Endothelial cell of hepatic sinusoid (primary cell): ENCODE measurements at regions not wholly inside any gene's neighbourhood (a gene's known extent, or its start where the extent isn't known, plus 50 kb on each side); places are given as distances from the start of the nearest gene placed in this dataset.
"Not testable (repeated sequence)": the region's sequence is repeated elsewhere in the genome, so short reads cannot be mapped to it uniquely, and the experiment has no call there.

Experiments
- in situ Hi-C: cut with HindIII; loops from 2 replicates; pipeline ENCODE4 v1.10.0; 2017; ENCODE audit warnings: low sequenced_read_pairs

DNA sequence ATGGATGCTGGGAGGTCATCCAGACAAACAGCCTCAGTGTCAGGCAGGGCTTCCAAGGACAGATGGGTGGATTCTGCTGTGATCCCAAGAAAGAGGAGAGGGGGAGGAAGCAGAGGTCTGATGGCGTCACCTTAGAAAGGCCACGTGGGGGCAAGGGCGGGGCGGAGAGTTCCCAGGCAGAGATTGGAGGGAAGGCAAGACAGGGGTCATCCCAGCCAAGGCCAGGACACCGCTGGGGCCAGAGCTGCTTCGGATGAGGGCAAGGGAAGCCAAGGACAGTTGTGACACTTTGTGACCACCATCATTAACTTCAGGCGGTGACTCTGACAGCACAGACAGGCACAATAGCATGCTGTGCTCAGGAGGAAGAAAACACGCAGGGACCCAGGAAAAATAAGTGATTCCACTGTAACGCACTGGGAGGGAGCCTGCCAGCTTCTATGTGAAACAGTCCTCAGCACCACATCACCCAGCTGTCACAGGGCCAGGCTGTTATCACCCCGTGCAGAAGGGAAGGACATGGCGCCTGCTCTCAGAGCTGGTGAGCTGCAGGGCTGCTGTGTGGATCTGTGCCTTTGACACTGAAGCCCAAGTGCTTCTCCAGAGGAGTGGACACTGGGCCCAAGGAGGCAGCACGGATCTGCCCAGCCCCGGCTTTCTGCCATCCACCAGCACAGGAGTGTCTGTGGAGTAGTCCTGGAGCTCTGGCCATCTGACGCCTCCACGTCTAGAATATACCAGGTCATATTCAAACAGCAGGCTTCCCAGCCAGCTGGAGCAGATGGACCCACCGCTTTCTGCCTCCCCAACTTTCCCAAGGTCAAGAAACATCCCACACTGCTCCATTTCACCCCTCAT is 204.1 kb downstream of the NDUFA10 start:
- in situ Hi-C loops, result no loop called here

DNA sequence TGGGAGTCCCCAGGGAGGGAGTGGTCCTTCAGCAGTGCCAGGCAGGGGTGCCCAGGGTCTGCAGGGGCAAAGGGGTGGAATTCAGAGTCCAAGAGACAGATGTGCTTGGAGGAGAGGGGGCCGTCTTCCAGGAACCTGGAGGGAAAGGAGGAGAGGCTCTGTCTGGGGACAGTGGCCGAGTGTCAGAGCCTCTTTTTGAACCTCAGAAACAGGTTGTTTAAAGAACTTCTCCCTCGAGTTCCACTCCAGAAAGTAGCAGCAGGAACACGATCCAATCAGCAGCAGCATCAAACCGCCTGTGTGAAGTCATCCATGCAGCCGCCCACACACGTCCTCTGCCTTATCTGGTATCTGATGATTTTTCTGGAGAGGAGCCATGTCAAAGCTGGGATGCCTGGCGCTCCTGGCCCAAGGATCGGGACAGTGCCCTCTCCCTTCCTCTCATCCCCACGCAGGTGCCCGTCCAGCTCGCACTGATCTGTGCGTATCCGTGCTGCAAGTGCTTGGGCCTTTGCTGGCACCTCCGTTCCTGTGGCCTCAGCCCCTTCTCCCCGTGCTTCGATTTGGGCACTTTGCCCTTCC is 205.1 kb downstream of the NDUFA10 start:
- in situ Hi-C loops, result no loop called here

DNA sequence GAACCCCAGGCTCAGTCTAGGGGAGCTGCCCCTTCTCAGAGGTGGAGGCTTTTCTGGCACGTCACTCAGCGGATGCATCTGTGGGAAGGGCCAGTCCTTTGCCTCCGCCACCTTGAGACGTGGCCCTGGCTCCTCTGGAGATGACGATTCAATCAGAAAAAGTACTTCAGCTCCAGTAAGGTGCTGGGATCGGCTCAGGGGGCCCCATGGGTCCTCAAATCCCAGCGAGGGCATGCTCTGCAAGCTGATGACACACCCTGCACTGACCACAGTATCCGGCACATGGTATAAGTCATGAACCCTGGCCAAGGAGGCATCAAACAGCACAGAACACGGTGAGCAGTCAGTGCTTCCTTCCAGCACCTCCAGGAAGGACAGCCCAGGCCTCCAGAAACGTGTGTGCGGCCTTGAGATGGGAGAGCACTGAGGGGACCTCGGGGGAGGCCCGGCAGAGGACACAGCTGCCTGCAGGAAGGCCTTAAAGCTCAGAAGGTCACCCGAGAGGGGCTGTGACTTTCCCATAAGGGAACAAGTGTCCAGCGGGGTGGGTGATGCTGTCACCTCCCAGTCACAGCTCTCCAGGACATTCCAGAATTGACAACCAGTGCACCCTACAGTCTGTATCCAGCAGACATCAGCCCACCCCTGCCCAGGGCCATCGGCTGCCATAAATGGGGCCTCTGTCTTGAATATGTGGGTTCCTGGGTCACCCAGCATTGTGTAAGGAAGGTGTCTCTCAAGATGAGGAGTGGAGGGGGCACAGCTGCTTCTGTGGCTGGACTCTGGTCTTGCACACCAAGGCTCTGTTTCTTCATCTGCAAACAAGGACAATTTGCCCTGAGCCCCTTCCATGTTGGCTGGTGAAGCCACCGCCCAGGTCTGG is 205.8 kb downstream of the NDUFA10 start:
- in situ Hi-C loops, result no loop called here

DNA sequence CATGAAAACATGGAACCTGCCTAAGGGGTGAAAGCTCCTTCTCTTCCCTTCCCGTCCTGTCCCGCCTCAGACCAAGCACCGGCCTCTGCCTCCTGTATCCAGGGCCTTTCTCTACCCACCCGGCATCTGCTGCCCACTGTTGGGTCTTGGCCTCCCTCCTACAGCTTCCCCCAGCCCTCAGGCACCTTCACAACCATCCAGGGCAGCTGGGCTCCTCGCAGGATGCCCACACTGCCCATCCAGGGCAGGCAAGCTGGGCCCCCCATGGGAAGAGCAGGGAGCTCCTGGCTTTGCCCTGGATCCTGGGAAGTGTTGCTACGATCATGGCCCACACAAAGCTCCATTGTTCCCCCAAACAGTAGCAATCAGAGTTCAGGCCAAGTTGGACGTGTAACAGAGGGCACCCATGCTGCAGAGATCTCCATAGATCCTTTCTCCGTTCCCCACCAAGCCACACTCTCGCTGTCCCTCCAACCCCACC is 206.6 kb downstream of the NDUFA10 start:
- in situ Hi-C loops, result no loop called here

DNA sequence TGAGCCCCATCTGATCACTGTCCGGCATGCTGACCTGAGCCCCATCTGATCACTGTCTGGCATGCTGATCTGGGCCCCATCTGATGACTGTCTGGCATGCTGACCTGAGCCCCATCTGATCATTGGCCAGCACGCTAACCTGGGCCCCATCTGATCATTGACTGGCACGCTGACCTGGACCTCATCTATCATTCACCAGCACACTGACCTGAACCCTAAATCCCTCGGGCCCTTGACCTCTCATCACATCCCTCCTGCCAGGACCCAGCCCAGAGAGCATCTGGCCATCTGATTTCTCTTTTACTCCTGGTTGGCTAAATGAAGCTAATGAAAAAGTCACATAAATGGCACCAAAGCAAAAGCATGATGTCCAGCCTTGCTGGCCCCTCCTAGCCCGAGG is 207.1 kb downstream of the NDUFA10 start:
- in situ Hi-C loops, result no loop called here

DNA sequence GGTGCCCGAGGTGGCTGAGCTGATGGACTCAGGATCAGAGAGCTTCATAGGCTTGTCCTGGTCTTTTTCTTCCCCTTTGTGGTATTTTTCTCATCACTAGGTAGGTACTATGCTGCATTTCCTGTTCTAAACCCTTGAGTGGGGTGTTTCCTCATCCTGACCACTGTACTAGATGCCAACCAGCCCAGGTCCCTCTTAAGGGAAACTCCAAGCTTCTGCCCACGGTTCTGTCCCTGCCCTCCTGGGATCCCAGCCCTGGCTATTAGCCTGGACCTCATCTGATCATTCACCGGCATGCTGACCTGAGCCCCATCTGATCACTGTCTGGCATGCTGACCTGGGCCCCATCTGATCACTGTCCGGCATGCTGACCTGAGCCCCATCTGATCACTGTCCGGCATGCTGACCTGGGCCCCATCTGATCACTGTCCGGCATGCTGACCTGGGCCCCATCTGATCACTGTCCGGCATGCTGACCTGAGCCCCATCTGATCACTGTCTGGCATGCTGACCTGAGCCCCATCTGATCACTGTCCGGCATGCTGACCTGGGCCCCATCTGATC is 207.6 kb downstream of the NDUFA10 start:
- in situ Hi-C loops, result not testable (repeated sequence)

DNA sequence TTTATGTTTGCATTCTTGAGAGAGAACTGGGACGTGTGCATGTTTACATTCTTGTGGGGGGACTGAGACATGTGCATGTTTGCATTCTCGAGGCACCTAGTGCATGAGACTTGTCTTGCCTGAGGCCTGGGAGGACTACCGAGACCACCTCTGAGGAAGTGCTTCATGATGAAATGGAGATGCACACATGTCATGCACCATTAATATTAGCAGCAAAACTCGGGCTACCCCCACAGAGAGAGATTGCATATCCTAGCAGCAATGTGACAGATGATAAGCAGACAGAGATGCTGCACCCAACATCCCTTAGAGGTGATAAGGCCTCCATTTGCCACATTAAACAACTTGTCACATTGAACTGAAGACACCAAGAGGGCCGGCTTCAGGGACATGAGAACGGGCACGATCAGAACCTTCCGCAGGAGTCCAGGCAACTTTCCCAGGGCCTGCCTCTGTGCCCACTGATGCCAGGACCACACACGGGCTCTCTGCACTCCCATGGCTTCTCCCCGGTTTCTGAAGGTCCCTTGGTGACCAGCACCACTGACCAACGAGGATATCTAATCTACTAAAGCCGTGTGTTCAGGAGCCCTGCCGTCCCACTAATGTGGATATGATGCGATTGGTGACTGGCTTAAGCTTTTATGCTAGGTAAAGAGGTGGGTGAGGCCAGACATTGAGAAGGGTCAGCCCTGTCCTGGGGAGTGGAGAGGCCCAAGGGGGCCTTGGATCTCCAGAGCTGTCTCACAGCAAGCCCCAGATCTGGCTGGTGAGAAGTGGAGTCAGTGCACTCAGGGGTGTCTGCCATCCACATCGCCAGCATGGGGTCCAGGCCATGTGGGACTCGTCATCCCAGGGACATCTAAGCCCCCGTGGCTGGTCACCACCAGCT is 208.3 kb downstream of the NDUFA10 start:
- in situ Hi-C loops, result no loop called here

DNA sequence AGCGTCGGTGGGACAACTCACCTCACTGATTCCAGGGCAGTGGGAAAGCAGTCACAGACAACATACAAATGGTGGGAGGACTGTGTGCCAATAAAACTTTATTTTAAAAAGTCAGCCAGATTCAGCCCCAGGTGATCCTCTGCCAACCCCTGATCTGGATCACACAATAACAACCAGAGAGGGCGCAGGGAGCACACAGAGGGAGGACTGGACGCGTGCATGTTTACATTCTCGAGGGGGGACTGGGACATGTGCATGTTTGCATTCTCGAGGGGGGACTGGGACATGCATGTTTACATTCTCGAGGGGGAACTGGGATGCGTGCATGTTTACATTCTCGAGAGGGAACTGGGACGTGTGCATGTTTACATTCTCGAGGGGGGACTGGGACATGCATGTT is 209.5 kb downstream of the NDUFA10 start:
- in situ Hi-C loops, result no loop called here

DNA sequence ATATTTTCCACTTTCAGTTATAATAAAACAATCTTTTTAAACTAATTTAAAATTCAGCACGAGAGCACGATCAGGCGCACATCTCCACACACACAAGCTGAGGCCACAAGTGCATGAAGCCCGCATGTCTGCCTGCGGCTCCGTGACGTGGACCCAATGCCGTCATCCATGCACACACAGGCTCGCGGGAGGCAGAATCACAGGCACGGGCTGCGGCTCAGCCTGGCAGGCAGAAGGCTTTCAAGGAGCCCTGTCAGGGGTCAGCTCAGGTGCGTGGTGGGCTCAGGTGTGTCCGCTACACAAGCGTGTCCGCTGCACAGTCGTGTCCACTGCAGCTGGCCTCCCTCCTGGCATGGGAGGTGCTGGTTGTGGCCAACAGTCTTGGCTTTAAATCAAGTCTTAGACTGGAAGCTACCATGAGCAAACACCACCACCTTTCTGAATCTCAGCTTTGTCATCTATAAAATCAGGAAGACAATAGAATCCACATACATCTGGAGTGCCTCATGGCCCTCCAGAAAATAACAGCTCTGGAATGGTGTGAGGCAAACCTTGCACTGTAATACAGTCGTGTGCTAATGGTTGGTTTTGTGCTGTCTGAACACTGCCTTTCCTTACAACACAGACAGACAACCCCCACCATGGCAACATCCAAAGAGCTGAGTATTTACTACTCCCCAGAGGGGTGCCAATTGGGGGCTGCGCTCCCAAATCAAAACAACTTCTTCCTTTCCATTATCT is 210.1 kb downstream of the NDUFA10 start:
- in situ Hi-C loops, result no loop called here

DNA sequence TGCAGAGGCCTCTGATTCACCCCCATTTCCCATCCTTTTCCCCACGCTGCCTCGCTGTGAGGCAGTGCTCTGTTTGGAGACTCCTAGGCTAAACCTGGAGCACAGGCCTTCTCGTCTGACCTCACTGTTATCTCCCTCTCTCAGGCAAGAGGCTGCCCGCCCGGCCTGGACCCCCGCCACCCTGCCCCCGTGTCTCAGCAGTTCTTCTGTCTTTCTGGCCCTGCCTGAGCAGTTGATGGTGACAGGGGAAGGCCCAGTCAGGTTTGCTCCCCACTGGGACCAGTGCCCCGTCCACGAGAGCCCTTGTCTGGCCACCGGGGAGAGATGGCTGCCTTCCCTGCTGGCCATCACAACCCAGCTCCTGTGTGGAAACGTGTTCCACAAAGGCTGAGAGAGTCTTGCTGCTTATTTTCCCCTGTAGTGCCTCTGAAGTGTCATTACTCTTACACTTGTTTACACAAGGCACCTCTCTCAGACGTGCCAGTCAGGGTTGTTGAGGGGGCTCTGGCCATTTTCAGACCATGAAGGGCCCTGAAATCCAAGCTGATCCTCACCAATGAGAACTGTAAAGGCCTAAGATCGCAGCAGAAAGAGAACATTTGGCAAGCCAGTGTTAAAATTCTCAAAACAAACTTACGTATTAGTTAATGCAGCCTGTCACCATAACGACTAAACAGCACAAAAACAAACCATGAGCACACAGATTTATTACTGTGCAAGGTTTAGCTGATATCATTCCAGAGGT is 210.9 kb downstream of the NDUFA10 start:
- in situ Hi-C loops, result no loop called here

DNA sequence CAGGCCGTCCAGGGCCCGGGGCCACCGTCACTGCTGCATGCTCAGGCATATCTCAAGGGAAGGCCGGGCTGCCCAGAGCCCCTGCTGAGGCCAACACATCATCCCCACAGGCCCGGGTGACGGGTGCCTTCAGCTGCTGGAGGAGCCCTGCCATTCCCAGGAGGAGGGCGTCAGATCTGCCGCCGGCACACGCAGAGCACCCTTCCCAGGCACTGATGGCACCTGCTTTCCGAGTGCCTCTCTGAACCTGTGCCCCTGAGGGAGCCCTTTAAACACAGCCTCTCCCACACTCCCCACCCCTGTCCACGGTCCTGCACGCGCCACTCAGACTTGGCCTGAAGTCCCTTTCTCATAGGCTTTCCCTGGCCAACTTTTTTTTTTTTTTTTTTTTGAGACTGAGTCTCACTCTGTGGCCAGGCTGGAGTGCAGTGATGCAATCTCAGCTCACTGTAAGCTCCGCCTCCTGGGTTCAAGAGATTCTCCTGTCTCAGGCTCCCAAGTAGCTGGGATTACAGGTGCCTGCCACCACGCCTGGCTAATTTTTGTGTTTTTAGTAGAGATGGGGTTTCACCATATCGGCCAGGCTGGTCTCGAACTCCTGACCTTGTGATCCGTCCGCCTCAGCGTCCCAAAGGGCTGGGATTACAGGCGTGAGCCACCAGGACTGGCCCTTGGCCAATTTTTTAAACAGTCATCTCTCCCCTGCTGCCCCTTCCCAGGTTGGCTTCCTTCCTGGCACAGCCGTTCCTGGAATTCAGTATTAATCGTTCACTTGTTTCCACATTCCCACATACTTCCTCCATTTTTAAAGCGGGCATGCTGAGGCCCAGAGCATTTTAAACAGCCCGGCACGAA is 211.7 kb downstream of the NDUFA10 start:
- in situ Hi-C loops, result no loop called here

DNA sequence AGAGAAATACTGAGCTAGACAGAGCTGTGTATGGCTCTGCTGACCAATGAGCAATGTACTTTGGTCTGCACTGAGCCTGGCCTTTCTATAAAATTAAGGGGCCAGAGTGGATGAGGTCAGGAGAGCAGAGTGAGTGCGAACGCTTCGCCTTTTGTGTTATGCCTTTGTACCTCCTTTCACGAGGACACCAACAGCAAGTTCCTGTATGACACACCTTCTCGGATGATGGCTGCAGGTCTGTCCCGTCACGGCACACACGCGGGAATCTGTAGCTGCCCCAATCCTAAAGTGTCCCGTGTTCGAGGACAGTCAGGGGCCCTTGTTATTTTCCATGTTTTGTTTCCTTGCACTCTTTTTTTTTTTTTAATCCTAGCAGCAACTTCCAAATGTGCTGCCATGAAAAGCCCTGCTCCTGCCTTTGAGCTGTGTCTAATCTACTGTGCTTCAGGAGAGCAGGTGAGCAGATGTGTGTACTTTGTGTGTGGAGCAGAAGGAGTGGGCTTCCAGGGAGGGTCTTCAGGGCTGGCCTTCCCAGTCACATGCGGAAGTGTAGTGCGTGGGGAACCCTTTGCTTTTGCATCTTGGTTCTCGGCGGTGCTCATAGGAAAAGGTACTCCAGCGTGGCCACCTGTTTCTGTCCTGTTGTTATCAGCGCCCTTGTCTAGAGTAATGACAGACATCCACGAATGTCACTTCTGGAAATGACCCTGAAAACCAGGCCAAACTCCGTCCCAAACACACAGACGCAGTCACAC is 213.2 kb downstream of the NDUFA10 start:
- in situ Hi-C loops, result no loop called here

DNA sequence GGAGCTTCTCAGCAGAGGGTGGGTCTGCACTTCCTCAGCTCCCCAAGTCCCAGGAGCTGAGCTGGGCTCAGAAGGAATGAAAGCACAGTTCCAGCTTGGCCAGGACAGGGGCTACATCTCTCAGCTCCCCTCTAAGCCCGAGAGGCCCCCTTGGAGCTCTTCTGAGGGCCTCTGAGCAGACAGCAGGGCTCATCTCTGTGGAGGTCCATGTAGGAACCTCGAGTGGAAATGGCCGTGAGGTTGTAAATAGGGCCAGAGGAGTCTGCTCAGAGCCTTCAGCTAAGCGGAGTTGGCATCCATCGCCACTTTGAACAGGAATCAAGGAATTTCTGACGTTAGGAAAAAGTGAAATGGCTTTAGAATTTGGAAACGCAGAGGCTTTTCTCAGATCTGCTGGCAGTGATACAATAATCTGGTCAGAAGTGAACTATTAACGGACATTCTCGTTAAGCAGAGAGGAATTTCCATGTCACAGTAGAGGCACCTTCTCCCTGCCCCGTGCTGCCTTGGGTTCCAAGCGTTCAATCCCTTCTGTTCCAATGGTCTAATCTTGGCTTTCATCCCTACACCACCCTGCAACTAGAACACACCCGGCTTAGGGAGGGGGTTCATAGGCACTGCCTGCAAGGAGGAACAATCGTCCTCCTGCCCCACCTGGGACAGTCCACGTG is 213.9 kb downstream of the NDUFA10 start:
- in situ Hi-C loops, result no loop called here

DNA sequence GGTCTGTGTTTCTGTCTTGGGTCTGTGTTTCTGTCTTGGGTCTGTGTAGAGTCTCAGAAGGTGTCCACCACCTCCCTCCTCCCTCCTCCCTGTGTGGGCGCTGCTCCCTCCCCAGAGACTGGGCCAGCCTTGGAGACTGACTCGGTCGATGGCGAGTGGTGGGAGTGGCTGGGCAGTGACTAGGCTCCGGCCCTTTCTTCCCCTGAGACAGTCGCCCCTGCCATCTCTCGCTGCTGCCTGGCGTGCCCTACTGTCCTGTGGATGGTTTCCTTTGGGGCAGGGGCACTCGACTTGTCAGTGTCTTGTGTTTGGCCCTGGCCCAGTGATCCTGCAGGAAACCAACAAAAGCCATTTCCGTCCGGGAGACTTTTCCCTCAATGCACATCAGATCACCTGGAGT is 215.8 kb downstream of the NDUFA10 start:
- in situ Hi-C loops, result no loop called here

DNA sequence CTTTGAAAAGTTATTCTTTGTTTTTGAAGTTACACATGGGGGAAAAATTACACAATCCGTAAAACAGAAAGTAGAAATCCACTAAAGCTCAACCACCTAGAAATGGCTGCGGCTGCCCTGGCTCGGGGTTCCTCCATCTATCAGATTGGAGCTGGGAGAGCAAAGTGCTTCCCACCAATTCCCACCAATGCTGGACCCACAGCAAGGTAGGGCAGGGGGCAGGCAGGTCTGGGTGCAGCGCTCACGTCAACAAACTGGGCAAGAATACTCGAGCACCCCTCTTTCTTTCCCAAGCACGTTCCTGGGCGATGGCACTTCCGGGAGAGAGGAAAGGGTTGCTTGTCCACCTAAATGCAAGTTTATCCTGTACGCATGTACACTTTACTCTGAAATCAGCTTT is 217.6 kb downstream of the NDUFA10 start:
- in situ Hi-C loops, result no loop called here

DNA sequence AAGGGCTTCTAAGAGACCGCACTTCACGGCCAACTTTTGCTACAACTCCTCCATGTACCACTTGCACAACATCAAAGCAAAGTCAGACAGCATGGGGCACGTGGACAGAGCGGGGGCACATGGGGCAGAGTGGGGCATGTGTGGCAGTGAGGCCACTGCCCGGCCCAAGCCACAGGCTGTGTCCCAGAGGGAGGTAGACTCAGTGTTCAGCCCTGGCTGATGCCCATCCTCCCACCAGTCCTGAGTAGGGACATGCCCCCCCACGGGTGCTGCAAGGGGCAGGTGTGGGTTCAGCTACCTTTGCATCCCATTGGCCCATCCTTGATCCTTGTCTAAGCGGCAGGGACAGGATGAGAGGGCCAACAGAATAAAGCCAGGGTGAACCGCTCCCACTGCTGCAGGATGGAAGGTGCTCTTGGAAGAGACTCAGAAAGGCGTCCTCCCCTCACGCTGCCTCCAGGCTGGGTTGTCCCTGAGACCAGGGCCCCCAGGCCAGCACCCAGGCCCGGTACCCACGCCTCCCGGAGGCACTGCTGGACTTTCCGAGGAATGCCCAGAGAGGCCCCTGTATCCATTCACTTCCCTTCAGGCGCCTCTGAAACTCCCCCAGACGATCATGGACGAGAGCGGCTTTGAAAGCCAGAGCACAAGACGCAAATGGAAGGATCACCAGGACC is 218.2 kb downstream of the NDUFA10 start:
- in situ Hi-C loops, result no loop called here
